ENCODE measurements at regions not wholly inside any gene's neighbourhood (a gene's known extent, or its start where the extent isn't known, plus 50 kb on each side); places are given as distances from the start of the nearest gene placed in this dataset.

DNA sequence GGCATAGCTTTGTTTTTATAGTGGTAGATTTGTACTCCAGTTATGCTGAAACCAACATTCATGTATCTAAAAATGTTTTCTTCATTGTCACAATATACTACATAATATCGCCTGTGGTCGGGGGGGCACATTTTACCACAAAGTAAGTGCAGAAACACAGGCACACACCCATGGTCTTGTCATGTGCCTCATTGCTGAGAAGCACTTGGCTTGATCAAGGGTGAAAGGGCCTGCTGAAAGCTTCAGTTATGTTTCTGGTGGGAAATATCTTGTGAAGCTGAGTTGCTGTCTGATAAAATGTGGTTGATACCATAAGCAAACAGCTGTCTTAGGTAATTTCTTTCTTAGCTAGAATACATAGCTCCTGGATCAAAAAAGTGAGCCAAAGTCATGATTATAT lies 393.1 kb downstream of the MAN2A1 start:
- no peak overlapping the region for H3K4me2 ChIP-seq
- H3K36me3 ChIP-seq (ENCODE audit: insufficient read depth) = no peaks in the 10 kb centered on the region
- H4K20me1 ChIP-seq (ENCODE audit: insufficient read depth) = no peaks in the 10 kb centered on the region
- H2AFZ ChIP-seq (ENCODE audit: low read depth) = no peak overlapping the region
- H3K27me3 ChIP-seq (ENCODE audit: insufficient read depth, low read depth) = no peaks in the 10 kb centered on the region
- peaks cover 7% of the 10 kb centered on the region for H3K4me1 ChIP-seq (ENCODE audit: low read depth, poor library complexity, severe bottlenecking)
- no peak overlapping the region for H3K27ac ChIP-seq
- no peak overlapping the region for H3K9ac ChIP-seq
- TF ChIP-seq, protein P1, sequence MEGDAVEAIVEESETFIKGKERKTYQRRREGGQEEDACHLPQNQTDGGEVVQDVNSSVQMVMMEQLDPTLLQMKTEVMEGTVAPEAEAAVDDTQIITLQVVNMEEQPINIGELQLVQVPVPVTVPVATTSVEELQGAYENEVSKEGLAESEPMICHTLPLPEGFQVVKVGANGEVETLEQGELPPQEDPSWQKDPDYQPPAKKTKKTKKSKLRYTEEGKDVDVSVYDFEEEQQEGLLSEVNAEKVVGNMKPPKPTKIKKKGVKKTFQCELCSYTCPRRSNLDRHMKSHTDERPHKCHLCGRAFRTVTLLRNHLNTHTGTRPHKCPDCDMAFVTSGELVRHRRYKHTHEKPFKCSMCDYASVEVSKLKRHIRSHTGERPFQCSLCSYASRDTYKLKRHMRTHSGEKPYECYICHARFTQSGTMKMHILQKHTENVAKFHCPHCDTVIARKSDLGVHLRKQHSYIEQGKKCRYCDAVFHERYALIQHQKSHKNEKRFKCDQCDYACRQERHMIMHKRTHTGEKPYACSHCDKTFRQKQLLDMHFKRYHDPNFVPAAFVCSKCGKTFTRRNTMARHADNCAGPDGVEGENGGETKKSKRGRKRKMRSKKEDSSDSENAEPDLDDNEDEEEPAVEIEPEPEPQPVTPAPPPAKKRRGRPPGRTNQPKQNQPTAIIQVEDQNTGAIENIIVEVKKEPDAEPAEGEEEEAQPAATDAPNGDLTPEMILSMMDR (conservative IDR thresholded peaks at IDR 0.05; ENCODE audit: low read depth, low read length) = no peak
- H3K79me2 ChIP-seq (ENCODE audit: insufficient read depth, low read depth) = no peaks in the 10 kb centered on the region
- no peak overlapping the region for H3K4me3 ChIP-seq (IDR thresholded peaks at IDR 0.05; ENCODE audit: insufficient read depth, low read depth, low read length)

DNA sequence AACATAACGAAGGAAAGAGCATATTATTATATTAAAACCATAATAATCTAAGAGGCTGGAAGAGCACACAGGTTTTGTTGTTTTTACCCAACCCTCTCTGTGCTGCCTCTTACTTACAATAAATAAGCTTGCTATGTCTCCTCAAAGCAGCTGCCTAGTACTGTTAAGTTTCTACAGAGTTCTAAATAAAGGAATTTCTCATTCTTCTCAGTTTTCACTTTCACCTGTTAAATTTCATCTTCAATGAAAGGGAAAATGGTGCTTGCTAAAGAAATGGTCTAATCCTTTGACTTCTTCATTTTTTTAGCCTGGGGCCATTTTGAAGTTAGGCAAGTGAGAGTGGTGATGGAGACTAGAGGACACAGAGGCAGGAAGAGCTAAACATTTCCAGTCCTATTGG lies 396.1 kb downstream of the MAN2A1 start:
- peaks cover 7% of the 10 kb centered on the region for H3K4me1 ChIP-seq (ENCODE audit: low read depth, poor library complexity, severe bottlenecking)
- no peak overlapping the region for H3K4me3 ChIP-seq (IDR thresholded peaks at IDR 0.05; ENCODE audit: insufficient read depth, low read depth, low read length)
- H3K9ac ChIP-seq = no peak overlapping the region
- H3K27ac ChIP-seq = no peak overlapping the region
- no peak overlapping the region for H2AFZ ChIP-seq (ENCODE audit: low read depth)
- no peaks in the 10 kb centered on the region for H3K27me3 ChIP-seq (ENCODE audit: insufficient read depth, low read depth)
- no peaks in the 10 kb centered on the region for H3K79me2 ChIP-seq (ENCODE audit: insufficient read depth, low read depth)
- H3K4me2 ChIP-seq = no peak overlapping the region
- no peaks in the 10 kb centered on the region for H3K36me3 ChIP-seq (ENCODE audit: insufficient read depth)
- TF ChIP-seq, protein P1 (conservative IDR thresholded peaks at IDR 0.05; ENCODE audit: low read depth, low read length) = no peak
- H4K20me1 ChIP-seq (ENCODE audit: insufficient read depth) = no peaks in the 10 kb centered on the region

DNA sequence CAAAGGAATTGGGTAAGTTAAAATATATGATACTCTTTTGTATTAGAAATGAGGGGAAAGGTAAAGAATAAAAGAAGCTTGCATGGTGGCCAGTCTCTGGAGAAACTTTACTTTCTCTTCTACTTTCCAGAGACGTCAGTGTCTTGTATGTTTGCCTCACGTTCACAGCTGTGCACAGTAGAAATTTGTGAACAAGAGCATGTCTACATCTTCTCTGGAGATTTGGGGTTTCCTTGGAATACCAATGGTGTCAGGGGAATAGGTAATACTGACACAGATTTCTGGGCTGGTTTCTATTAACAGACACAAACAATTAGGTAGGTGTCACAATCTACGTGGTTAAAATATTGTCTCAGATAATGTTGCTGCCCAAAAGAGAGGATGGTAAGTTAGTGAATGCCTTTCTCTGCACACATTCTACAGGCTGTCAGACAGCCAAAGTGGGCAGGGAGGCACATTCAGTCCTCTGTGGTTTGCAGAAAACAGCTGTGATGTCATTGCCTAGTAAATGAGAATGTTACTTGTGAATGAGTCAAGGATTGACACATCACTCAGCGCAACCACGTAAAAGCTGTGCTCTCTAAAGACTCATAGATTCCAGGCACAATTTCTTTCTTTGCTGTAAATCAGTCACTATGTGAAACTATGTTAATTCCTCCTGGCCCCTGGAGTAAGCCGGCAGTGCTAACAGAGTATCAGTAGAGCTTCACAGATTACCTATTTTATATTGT lies 397.1 kb downstream of the MAN2A1 start:
- Histone ChIP-seq H3K79me2 (ENCODE audit: insufficient read depth, low read depth) (no peaks in the 10 kb centered on the region), H3K4me3 (IDR thresholded peaks at IDR 0.05; ENCODE audit: insufficient read depth, low read depth, low read length) (no peak overlapping the region), H3K4me1 (ENCODE audit: low read depth, poor library complexity, severe bottlenecking) (peaks cover 7% of the 10 kb centered on the region), H3K27me3 (ENCODE audit: insufficient read depth, low read depth) (no peaks in the 10 kb centered on the region), H3K36me3 (ENCODE audit: insufficient read depth) (no peaks in the 10 kb centered on the region), H3K27ac (no peak overlapping the region), H3K9ac (no peak overlapping the region), H4K20me1 (ENCODE audit: insufficient read depth) (no peaks in the 10 kb centered on the region), H2AFZ (ENCODE audit: low read depth) (no peak overlapping the region), H3K4me2 (no peak overlapping the region)
- TF ChIP-seq, protein P1 (conservative IDR thresholded peaks at IDR 0.05; ENCODE audit: low read depth, low read length) = no peak

DNA sequence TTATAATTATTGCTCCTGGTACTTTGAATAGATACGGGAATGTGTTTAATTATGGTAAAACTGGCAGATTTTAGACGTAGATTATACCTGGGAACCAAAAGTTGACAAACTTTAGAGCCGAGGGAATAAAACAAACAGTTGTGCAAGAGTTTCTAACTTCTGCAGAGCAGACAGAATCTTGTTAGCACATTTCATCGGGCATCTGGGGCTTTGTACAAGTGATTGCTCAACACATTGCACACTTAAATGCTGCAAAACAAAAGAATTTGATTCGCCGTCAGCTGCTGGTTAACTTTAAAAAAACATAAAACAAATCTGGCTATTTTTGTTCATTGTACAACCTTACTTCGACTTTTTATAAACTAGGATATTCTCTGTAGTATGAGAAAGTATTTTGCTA lies 398.1 kb downstream of the MAN2A1 start:
- Histone ChIP-seq H3K36me3 (ENCODE audit: insufficient read depth) (no peaks in the 10 kb centered on the region), H3K4me1 (ENCODE audit: low read depth, poor library complexity, severe bottlenecking) (peaks cover 7% of the 10 kb centered on the region), H3K4me3 (IDR thresholded peaks at IDR 0.05; ENCODE audit: insufficient read depth, low read depth, low read length) (no peak overlapping the region), H3K9ac (no peak overlapping the region), H3K4me2 (no peak overlapping the region), H4K20me1 (ENCODE audit: insufficient read depth) (no peaks in the 10 kb centered on the region), H3K79me2 (ENCODE audit: insufficient read depth, low read depth) (no peaks in the 10 kb centered on the region), H3K27me3 (ENCODE audit: insufficient read depth, low read depth) (no peaks in the 10 kb centered on the region), H2AFZ (ENCODE audit: low read depth) (no peak overlapping the region), H3K27ac (no peak overlapping the region)
- TF ChIP-seq, protein P1 (conservative IDR thresholded peaks at IDR 0.05; ENCODE audit: low read depth, low read length) = no peak

All from KMS-11 (cell line).